MM.1S (cell line): ENCODE measurements at regions not wholly inside any gene's neighbourhood (a gene's known extent, or its start where the extent isn't known, plus 50 kb on each side); places are given as distances from the start of the nearest gene placed in this dataset.

Experiments
- CTCF ChIP-seq: fragments of 300-600 bp; sonication (generic); IDR thresholded peaks from 2 replicates; pipeline ENCODE4 v1.5.1; 2016; ENCODE audit warnings: antibody characterized with exemption, low read length, mixed read lengths
- EZH2 ChIP-seq: fragments of 300-600 bp; sonication (generic); optimal IDR thresholded peaks from 2 replicates; pipeline ENCODE3; 2017; ENCODE audit warnings: low read depth, mild to moderate bottlenecking, antibody characterized with exemption, low read length, mixed read lengths

- TF ChIP-seq EZH2 (no peak), CTCF (no peak)
These were observed 201.5 kb downstream of the TRIM29 start for GRCh38 chr11:119936426-119936825.
